ENCODE measurements at regions not wholly inside any gene's neighbourhood (a gene's known extent, or its start where the extent isn't known, plus 50 kb on each side); places are given as distances from the start of the nearest gene placed in this dataset.

GRCh38 chr13:80284290-80284689 is 56.6 kb downstream of the SPRY2 start:
- no peak for DNase-seq

- DNase-seq = no peak
Measured at GRCh38 chr13:80278706-80279105, 62.2 kb downstream of the SPRY2 start.

GRCh38 chr13:80276371-80277289 is 64.3 kb downstream of the SPRY2 start:
- DNase-seq = no peak

GRCh38 chr13:80274643-80275042 is 66.3 kb downstream of the SPRY2 start:
- no peak for DNase-seq

- no peak for DNase-seq
Measured at GRCh38 chr13:80273718-80274117, 67.2 kb downstream of the SPRY2 start.

- no peak for DNase-seq
Measured at GRCh38 chr13:80265348-80265747, 75.6 kb downstream of the SPRY2 start.

- no peak for DNase-seq
Measured at GRCh38 chr13:80263745-80264513, 77.0 kb downstream of the SPRY2 start.

- DNase-seq = no peak
Measured at GRCh38 chr13:80262051-80262695, 78.8 kb downstream of the SPRY2 start.

GRCh38 chr13:80259159-80259558 is 81.8 kb downstream of the SPRY2 start:
- no peak for DNase-seq

GRCh38 chr13:80256352-80256932 is 84.5 kb downstream of the SPRY2 start:
- no peak for DNase-seq

GRCh38 chr13:80255946-80256345 is 85.0 kb downstream of the SPRY2 start:
- no peak for DNase-seq

GRCh38 chr13:80251403-80251802 is 89.5 kb downstream of the SPRY2 start:
- no peak for DNase-seq

GRCh38 chr13:80250213-80250810 is 90.6 kb downstream of the SPRY2 start:
- DNase-seq = no peak

GRCh38 chr13:80249516-80250212 is 91.3 kb downstream of the SPRY2 start:
- no peak for DNase-seq

GRCh38 chr13:80245162-80245733 is 95.7 kb downstream of the SPRY2 start:
- DNase-seq = no peak

- no peak for DNase-seq
Measured at GRCh38 chr13:80244574-80244973, 96.4 kb downstream of the SPRY2 start.

GRCh38 chr13:80242728-80243427 is 98.0 kb downstream of the SPRY2 start:
- no peak for DNase-seq

GRCh38 chr13:80239571-80240255 is 101.2 kb downstream of the SPRY2 start:
- no peak for DNase-seq

GRCh38 chr13:80239116-80239515 is 101.8 kb downstream of the SPRY2 start:
- DNase-seq = no peak

- no peak for DNase-seq
Measured at GRCh38 chr13:80237646-80238045, 103.3 kb downstream of the SPRY2 start.

- DNase-seq = no peak
Measured at GRCh38 chr13:80235967-80236302, 105.0 kb downstream of the SPRY2 start.
